ENCODE measurements at regions not wholly inside any gene's neighbourhood (a gene's known extent, or its start where the extent isn't known, plus 50 kb on each side); places are given as distances from the start of the nearest gene placed in this dataset.

- H3K4me3 ChIP-seq (ENCODE audit: low read depth, low read length, poor library complexity, severe bottlenecking) = no peak overlapping the region
- H3K9me3 ChIP-seq (ENCODE audit: low read length) = no peaks in the 10 kb centered on the region
- POLR2A ChIA-PET = no interaction called here
- CTCF ChIA-PET (ENCODE audit: unreplicated experiment) = no interaction called here
- BruUV-seq (replicated peaks) = no TSS peak
- intact Hi-C loops (cut with micrococcal nuclease; ENCODE audit: unreplicated experiment) = no loop called here
- no peaks in the 10 kb centered on the region for H3K4me1 ChIP-seq (ENCODE audit: insufficient read depth, low read length, poor library complexity, severe bottlenecking)
- H3K9me2 ChIP-seq (ENCODE audit: insufficient read depth, low read length) = no peaks in the 10 kb centered on the region
- H3K4me2 ChIP-seq (ENCODE audit: low read length) = no peak overlapping the region
- no peaks in the 10 kb centered on the region for H4K20me1 ChIP-seq (ENCODE audit: insufficient read depth, low read length)
- TF ChIP-seq CTCF (conservative IDR thresholded peaks at IDR 0.05; ENCODE audit: low read length) = no peak
- TF ChIP-seq EZH2phosphoT487 (IDR thresholded peaks at IDR 0.05; ENCODE audit: borderline replicate concordance, low read depth, low read length) = no peak
- DNase-seq (ENCODE audit: low spot score) = no peak
- H3K27ac ChIP-seq (ENCODE audit: low read depth, low read length, poor library complexity, severe bottlenecking) = no peak overlapping the region
- H2AFZ ChIP-seq (ENCODE audit: low read length) = no peak overlapping the region
- no peaks in the 10 kb centered on the region for H3K79me2 ChIP-seq (ENCODE audit: insufficient read depth, low read depth, low read length)
- H3K36me3 ChIP-seq (ENCODE audit: insufficient read depth, low read length) = no peaks in the 10 kb centered on the region
These were observed 324.7 kb upstream of the RARB start for GRCh38 chr3:25103391-25103790.

GRCh38 chr3:25107918-25108617 is 320.0 kb upstream of the RARB start:
- no peaks in the 10 kb centered on the region for H3K9me3 ChIP-seq (ENCODE audit: low read length)
- no TSS peak for BruUV-seq (replicated peaks)
- no peak overlapping the region for H2AFZ ChIP-seq (ENCODE audit: low read length)
- intact Hi-C loops (cut with micrococcal nuclease; ENCODE audit: unreplicated experiment) = no loop called here
- TF ChIP-seq EZH2phosphoT487 (IDR thresholded peaks at IDR 0.05; ENCODE audit: borderline replicate concordance, low read depth, low read length) = no peak
- TF ChIP-seq CTCF (conservative IDR thresholded peaks at IDR 0.05; ENCODE audit: low read length) = no peak
- H3K79me2 ChIP-seq (ENCODE audit: insufficient read depth, low read depth, low read length) = no peaks in the 10 kb centered on the region
- no peak for DNase-seq (ENCODE audit: low spot score)
- POLR2A ChIA-PET = interaction anchor here (0.5 kb wide), 1 partner anchor 1766 kb away, joined by 3 read pairs; no protein-coding TSS in a partner anchor
- H3K36me3 ChIP-seq (ENCODE audit: insufficient read depth, low read length) = no peaks in the 10 kb centered on the region
- H4K20me1 ChIP-seq (ENCODE audit: insufficient read depth, low read length) = no peaks in the 10 kb centered on the region
- H3K27ac ChIP-seq (ENCODE audit: low read depth, low read length, poor library complexity, severe bottlenecking) = no peak overlapping the region
- H3K4me2 ChIP-seq (ENCODE audit: low read length) = no peak overlapping the region
- CTCF ChIA-PET (ENCODE audit: unreplicated experiment) = no interaction called here
- no peaks in the 10 kb centered on the region for H3K9me2 ChIP-seq (ENCODE audit: insufficient read depth, low read length)
- no peak overlapping the region for H3K4me3 ChIP-seq (ENCODE audit: low read depth, low read length, poor library complexity, severe bottlenecking)
- no peaks in the 10 kb centered on the region for H3K4me1 ChIP-seq (ENCODE audit: insufficient read depth, low read length, poor library complexity, severe bottlenecking)

- DNase-seq (ENCODE audit: low spot score) = no peak
- no peaks in the 10 kb centered on the region for H3K9me2 ChIP-seq (ENCODE audit: insufficient read depth, low read length)
- TF ChIP-seq CTCF (conservative IDR thresholded peaks at IDR 0.05; ENCODE audit: low read length) (no peak), EZH2phosphoT487 (IDR thresholded peaks at IDR 0.05; ENCODE audit: borderline replicate concordance, low read depth, low read length) (no peak)
- no peak overlapping the region for H3K4me2 ChIP-seq (ENCODE audit: low read length)
- ChIA-PET CTCF (ENCODE audit: unreplicated experiment) (no interaction called here), POLR2A (interaction anchor here (0.5 to 0.7 kb wide), 2 partner anchors 15 to 16 kb away, joined by 3 to 6 read pairs; no protein-coding TSS in a partner anchor)
- no peaks in the 10 kb centered on the region for H3K4me1 ChIP-seq (ENCODE audit: insufficient read depth, low read length, poor library complexity, severe bottlenecking)
- BruUV-seq (replicated peaks) = no TSS peak
- H3K36me3 ChIP-seq (ENCODE audit: insufficient read depth, low read length) = no peaks in the 10 kb centered on the region
- no peaks in the 10 kb centered on the region for H3K9me3 ChIP-seq (ENCODE audit: low read length)
- H3K4me3 ChIP-seq (ENCODE audit: low read depth, low read length, poor library complexity, severe bottlenecking) = no peak overlapping the region
- no peaks in the 10 kb centered on the region for H4K20me1 ChIP-seq (ENCODE audit: insufficient read depth, low read length)
- H3K79me2 ChIP-seq (ENCODE audit: insufficient read depth, low read depth, low read length) = no peaks in the 10 kb centered on the region
- H2AFZ ChIP-seq (ENCODE audit: low read length) = no peak overlapping the region
- intact Hi-C loops (cut with micrococcal nuclease; ENCODE audit: unreplicated experiment) = no loop called here
- no peak overlapping the region for H3K27ac ChIP-seq (ENCODE audit: low read depth, low read length, poor library complexity, severe bottlenecking)
These were observed 317.4 kb upstream of the RARB start for GRCh38 chr3:25110642-25111041.

Data from OCI-LY7 (cell line).